SJCRH30 (cell line): ENCODE measurements at regions not wholly inside any gene's neighbourhood (a gene's known extent, or its start where the extent isn't known, plus 50 kb on each side); places are given as distances from the start of the nearest gene placed in this dataset.
"Not testable (repeated sequence)": the region's sequence is repeated elsewhere in the genome, so short reads cannot be mapped to it uniquely, and the experiment has no call there.

Experiments used
- DNase-seq, 2 experiments: peaks; one replicate each; pipeline ENCODE4 v3.0.0-alpha.2; 2015 to 2020
- H3K27ac ChIP-seq: fragments of 250-450 bp; sonication (Bioruptor Pico); 2 replicates; pipeline ENCODE4 v1.5.1; 2020; ENCODE audit warnings: mild to moderate bottlenecking, moderate library complexity
- H3K27me3 ChIP-seq: fragments of 250-450 bp; sonication (Bioruptor Pico); 2 replicates; pipeline ENCODE4 v1.5.1; 2020; ENCODE audit warnings: mild to moderate bottlenecking, moderate library complexity
- H3K36me3 ChIP-seq: fragments of 250-450 bp; sonication (Bioruptor Pico); 2 replicates; pipeline ENCODE4 v1.5.1; 2020; ENCODE audit warnings: mild to moderate bottlenecking, moderate library complexity
- H3K4me1 ChIP-seq: fragments of 250-450 bp; sonication (Bioruptor Pico); 2 replicates; pipeline ENCODE4 v1.5.1; 2020; ENCODE audit warnings: mild to moderate bottlenecking, moderate library complexity
- H3K4me3 ChIP-seq: fragments of 250-450 bp; sonication (Bioruptor Pico); 2 replicates; pipeline ENCODE4 v1.5.1; 2020; ENCODE audit warnings: mild to moderate bottlenecking, moderate library complexity
- H3K9me3 ChIP-seq: fragments of 250-450 bp; sonication (Bioruptor Pico); replicated peaks from 2 replicates; pipeline ENCODE4 v1.5.1; 2020; ENCODE audit warnings: mild to moderate bottlenecking, moderate library complexity

DNA sequence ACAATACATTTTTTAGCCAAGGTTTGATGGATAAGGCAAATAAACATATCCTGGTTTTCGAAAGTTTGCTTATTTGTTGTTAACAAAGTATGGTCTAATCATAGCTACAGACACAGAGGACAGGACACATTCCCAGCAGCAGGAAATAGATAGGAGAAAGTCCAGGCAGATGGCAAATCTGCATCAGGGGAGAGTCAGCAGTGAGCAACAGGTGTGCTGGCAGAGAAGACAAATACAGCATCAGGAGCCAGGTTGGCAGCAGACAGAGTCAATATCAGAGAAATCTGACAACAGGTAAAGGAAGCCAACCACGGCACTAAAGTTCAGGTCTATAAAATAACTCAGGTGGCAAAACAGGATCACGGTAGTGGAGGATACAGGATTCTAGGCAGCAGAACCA, 210.7 kb upstream of the PTBP2 start:
- H3K27me3 ChIP-seq = peaks cover 7% of the 10 kb centered on the region; the same call in 1 of the 2 replicates
- H3K4me3 ChIP-seq = no peak overlapping the region
- H3K4me1 ChIP-seq = peaks cover 11% of the 10 kb centered on the region
- H3K36me3 ChIP-seq = no peaks in the 10 kb centered on the region
- no peak overlapping the region for H3K27ac ChIP-seq
- no peaks in the 10 kb centered on the region for H3K9me3 ChIP-seq
- no peak for DNase-seq

DNA sequence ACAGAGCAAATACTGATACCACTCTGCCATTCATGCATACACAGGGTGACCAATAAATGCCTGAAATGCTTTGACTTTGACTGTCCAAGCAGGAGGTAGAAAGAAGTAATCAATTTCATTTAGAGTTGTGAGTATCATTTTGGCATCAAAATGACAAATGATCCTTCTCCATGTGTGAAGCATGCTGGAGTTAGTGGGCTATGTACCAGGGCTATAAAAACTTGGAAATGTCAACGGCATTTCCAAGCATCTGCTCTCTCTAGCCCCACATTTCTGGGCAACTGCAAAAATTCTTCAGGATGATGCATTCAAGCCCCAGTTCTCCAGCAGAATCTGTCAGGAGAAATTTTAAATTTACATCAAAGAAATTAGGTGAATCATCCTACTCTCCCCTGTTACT, 208.4 kb upstream of the PTBP2 start:
- Histone ChIP-seq H3K27ac (no peak overlapping the region), H3K9me3 (no peaks in the 10 kb centered on the region), H3K4me3 (no peak overlapping the region), H3K4me1 (peaks cover 11% of the 10 kb centered on the region), H3K27me3 (peaks cover 7% of the 10 kb centered on the region; the same call in 1 of the 2 replicates), H3K36me3 (no peaks in the 10 kb centered on the region)
- DNase-seq = no peak

DNA sequence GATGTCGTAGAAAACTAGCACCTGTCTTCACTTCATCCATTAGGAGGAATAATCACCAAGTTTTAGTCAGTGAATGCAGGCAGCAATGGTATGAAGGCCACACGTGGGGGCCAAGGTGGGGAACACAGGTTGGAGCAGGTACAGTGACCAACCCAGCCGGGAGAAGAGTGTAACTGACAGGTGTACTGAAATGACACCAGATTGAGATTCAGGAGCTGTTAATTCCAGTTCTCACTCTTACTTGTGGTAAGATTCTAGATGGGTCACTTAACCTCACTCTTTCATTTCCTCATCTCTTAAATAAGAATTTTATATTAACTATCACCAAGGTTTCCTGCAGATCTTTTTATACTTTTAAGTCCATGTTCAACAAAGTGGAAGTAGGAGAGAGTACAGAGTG, 206.2 kb upstream of the PTBP2 start:
- peaks cover under 1% of the 10 kb centered on the region for H3K4me1 ChIP-seq
- no peak overlapping the region for H3K27ac ChIP-seq
- H3K4me3 ChIP-seq = no peak overlapping the region
- DNase-seq = no peak
- no peaks in the 10 kb centered on the region for H3K9me3 ChIP-seq
- no peaks in the 10 kb centered on the region for H3K36me3 ChIP-seq
- H3K27me3 ChIP-seq = peaks cover 7% of the 10 kb centered on the region; the same call in 1 of the 2 replicates

DNA sequence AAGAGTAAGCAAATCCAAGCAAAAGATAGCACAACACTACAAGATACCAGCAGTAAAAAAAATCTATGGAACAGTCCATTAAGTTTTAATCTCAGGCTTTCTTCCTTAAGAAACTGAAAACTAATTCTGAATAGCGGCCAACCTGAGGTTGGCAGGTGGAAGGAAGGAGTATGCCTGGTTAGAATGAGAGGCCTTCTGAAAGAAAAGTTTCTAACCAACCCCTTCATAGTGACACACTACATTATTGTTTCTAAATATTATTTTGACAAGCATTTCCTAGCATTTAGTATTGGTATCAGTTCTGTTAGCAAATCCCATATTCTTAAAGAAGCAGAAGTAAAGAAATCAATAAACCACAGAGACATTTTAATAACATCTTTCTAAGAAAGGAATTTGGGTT, 205.7 kb upstream of the PTBP2 start:
- Histone ChIP-seq H3K36me3 (no peaks in the 10 kb centered on the region), H3K9me3 (no peaks in the 10 kb centered on the region), H3K27ac (no peak overlapping the region), H3K4me3 (no peak overlapping the region), H3K4me1 (no peaks in the 10 kb centered on the region), H3K27me3 (peaks cover 7% of the 10 kb centered on the region; the same call in 1 of the 2 replicates)
- DNase-seq = no peak

DNA sequence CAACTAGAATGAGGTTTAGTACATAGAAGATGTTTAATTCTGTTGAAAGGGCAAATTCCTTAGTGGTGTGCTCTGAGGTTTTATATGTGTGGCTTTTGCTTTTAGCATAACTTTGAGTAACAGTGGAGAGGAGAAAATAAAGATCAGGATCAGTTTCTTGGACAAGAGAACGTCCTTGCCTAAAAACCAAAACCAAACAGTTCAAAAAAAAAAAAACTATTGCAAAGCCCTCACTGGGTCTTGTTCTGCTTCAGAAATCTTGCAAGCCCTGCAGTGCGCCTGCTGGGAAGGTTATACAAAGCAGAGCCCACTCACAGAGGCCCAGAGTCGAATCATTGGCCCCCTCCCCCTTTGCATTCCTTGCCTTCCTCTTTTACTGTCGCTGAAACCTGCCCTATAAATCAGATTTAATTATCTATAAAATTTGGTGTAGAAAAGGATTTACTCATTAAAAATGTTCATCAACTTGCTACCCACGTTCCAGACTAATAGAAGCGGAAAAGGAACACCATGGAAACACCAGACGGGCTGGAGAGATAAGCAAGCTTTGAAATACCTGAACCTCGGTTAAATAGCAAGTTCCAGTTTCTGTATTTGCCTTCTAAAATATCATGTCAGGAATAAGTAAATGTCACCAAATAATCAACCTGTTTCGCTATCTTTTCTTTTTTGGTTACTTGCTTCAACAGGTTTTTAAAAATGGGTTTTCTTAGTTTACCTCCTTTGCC, 201.6 kb upstream of the PTBP2 start:
- Histone ChIP-seq H3K9me3 (no peaks in the 10 kb centered on the region), H3K27me3 (peaks cover 7% of the 10 kb centered on the region; the same call in 1 of the 2 replicates), H3K36me3 (no peaks in the 10 kb centered on the region), H3K4me1 (no peaks in the 10 kb centered on the region), H3K4me3 (no peak overlapping the region), H3K27ac (no peak overlapping the region)
- no peak for DNase-seq

DNA sequence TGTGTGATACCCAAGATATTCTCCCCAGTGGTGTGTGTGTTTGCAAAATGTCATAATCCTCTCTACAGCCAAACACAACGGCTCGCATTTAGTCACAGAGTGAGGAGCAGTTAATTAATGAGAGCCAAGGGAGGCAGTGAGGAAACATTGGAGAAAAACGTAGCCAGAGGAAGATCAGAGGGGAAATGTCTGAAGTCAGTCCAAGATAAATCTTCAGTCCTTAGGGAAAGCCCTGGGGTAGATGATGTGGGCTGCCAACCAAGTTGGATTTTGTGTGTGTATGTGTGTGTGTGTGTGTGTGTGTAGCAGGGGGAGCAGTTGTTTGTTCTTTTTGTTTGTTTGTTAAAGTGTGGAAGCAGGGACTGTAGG, 201.0 kb upstream of the PTBP2 start:
- Histone ChIP-seq H3K27ac (no peak overlapping the region), H3K4me3 (no peak overlapping the region), H3K27me3 (peaks cover 2% of the 10 kb centered on the region; the same call in 1 of the 2 replicates), H3K36me3 (no peaks in the 10 kb centered on the region), H3K4me1 (no peaks in the 10 kb centered on the region), H3K9me3 (no peaks in the 10 kb centered on the region)
- DNase-seq = no peak

DNA sequence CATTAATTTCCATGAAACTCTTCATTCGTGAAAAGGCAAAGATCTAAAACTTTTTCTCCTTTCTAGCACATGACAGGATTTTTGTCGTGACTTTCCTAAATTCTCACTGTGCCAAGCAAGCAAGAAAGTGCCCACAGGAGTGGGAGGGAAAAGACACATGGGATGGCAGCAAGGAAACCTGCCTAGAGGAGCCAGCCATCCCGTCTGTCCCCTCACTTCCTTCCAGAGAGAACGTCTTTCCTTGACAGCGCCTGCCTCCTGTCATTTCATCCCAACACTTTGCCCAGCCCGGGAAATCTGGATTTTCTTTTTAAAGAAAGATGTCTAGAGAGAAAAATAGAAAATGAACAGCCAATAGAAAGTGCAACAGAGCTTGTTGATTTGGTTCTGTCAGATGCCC, 200.6 kb upstream of the PTBP2 start:
- no peaks in the 10 kb centered on the region for H3K4me1 ChIP-seq
- H3K36me3 ChIP-seq = no peaks in the 10 kb centered on the region
- H3K4me3 ChIP-seq = no peak overlapping the region
- H3K27me3 ChIP-seq = no peaks in the 10 kb centered on the region; the same call in 1 of the 2 replicates
- H3K9me3 ChIP-seq = no peaks in the 10 kb centered on the region
- no peak overlapping the region for H3K27ac ChIP-seq
- DNase-seq = no peak

DNA sequence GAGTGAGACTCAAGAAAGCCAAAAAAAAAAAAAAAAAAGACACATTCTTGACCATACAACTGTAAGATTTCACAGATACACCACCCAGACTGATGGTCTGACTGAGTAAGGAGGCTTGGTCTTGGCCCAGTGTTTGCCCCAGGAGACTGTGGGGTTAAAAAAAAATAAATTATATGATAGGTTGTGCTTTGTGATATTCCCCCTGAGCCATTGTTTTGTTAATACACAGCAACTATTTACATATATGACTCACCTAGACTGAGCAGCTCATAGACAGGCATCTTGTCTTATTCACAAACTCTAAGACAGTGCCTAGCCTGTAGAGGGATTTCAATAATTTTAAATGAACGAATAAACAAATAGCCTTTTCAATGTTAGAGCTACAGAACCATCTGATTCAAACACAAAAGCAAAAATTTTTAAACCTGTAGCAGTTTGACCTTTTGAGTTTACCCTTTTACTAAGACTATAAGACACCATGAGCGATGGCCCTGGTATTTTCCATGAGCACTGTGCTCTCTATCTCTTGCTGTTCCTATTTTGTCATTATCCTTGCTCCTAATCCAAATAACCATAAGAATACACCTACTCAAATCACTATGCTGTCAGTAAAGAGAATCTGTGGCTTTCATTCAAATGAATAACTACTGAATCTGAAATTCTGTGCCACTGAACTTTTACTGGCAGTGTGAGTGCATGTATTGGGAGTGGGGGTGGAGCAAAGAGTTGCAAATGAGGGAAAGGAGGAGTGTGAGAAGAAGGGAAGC, 199.4 kb upstream of the PTBP2 start:
- H3K27ac ChIP-seq = no peak overlapping the region
- H3K36me3 ChIP-seq = no peaks in the 10 kb centered on the region
- no peak overlapping the region for H3K4me3 ChIP-seq
- no peaks in the 10 kb centered on the region for H3K4me1 ChIP-seq
- DNase-seq = no peak
- no peaks in the 10 kb centered on the region for H3K9me3 ChIP-seq
- no peaks in the 10 kb centered on the region for H3K27me3 ChIP-seq

DNA sequence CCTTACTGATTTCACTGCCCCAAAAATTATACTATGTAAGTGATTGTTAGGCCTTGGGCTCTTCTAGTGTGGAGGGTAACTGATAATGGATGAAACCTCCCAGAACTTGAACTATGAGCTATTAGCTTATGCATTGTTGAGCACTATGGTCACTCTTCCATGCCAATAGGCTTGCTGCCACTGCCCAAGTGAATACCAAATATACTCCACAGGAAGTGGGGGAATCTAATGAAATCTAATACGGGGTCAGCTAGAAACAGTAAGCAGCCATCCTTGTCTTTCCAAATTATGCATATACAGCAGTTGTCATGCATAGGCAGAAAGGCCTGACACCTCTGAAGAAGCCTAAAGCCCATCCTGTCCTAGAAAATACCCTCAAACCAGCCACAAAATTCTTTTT, 198.7 kb upstream of the PTBP2 start:
- DNase-seq = no peak
- Histone ChIP-seq H3K4me3 (no peak overlapping the region), H3K27me3 (no peaks in the 10 kb centered on the region), H3K4me1 (no peaks in the 10 kb centered on the region), H3K27ac (no peak overlapping the region), H3K36me3 (no peaks in the 10 kb centered on the region), H3K9me3 (no peaks in the 10 kb centered on the region)

DNA sequence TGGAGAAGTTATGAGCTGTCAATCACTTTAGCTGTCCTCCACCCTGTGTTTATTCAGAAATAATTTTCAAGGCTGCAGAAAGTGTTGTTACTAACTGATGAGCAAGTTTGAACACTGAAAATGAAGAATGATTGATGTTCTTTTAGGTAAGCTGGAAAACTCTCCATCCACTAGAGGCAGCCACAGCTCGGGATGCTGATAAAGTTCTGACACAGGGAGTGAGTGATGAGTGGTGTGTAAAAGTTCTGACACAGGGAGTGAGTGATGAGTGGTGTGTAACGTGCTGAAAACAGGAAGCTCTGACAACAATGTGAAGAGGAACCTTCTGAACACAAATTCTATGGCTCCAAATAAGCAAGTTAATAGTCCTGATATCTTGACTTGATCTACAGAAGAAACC, 197.5 kb upstream of the PTBP2 start:
- H3K27ac ChIP-seq = no peak overlapping the region
- no peaks in the 10 kb centered on the region for H3K27me3 ChIP-seq
- H3K36me3 ChIP-seq = no peaks in the 10 kb centered on the region
- H3K4me1 ChIP-seq = no peaks in the 10 kb centered on the region
- DNase-seq = no peak
- H3K4me3 ChIP-seq = no peak overlapping the region
- no peaks in the 10 kb centered on the region for H3K9me3 ChIP-seq

DNA sequence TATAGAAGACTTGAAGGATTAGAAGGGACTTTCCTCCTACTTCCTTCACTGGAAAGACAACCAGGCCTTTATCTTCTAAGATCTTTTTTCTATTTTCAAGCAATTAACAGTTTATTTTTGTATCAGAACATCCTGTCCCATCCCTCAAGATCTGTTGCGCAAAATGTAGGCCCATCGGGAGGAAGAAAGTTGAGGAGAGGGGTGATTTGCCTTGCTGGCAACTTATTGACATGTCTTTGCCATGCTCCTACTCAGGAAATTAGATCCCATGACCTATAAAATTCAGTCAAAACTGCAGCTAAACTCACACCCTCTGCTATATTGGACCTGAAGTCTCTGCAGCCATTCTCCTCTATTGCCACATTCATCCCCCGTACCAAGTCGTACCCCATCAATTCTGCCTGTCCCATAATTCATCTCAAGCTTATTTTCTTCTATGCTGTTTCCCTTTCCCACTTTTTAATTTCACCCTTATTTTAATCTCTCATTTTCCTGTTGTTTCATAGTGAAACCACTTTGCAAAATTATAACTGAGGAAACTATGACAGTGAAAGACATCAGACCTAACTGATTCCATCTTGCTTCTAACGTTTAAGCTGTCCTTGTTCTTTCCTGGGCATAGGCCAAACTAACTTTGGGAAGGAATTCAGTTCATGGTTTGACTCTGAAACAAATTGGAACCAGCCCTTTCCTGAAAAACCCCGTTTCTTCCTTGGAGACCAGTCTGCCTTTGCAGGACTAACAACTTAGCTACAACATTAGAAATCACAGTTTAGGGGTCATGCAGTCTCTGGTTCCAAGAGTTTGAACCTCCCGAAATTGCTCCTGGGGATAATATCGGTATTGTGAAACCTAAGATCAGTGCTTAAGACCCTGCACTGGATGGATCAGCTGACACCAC, 195.7 kb upstream of the PTBP2 start:
- H3K27ac ChIP-seq = no peak overlapping the region
- no peaks in the 10 kb centered on the region for H3K27me3 ChIP-seq
- no peaks in the 10 kb centered on the region for H3K36me3 ChIP-seq
- H3K4me1 ChIP-seq = no peaks in the 10 kb centered on the region
- no peak for DNase-seq
- H3K4me3 ChIP-seq = no peak overlapping the region
- H3K9me3 ChIP-seq = no peaks in the 10 kb centered on the region

DNA sequence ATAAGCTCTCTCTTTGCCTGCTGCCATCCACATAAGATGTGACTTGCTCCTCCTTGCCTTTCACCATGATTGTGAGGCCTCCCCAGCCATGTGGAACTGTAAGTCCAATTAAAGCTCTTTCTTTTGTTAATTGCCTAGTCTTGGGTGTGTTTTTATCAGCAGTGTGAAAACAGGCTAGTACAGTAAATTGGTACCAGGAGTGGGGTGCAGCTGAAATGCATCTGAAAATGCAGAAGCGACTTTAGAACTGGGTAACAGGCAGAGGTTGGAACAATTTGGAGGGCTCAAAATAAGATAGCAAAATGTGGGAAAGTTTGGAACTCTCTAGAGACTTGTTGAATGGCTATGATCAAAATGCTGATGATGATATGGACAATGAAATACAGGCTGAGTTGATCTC, 192.9 kb upstream of the PTBP2 start:
- H3K4me3 ChIP-seq, H3K4me1 ChIP-seq, H3K9me3 ChIP-seq: not testable (repeated sequence)

DNA sequence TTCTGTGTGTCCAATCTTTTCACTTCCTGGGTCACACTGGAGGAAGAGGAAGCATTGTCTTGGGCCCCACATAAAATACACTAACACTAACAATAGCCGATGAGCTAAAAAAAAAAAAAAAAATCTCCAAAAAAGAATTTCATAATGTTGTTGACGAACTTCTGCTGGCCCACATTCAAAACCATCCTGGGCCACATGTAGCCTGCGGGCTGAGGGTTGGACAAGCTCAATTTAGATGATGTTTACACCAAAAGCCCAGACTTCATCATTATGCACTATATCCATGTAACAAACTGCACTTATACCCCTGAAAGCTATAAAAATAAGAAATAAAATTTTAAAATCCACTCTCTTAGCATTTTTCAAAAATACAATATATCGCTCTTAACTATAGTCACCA, 187.8 kb upstream of the PTBP2 start:
- no peaks in the 10 kb centered on the region for H3K4me1 ChIP-seq

More for the DNA sequence above, 192.9 kb upstream of the PTBP2 start:
- DNase-seq, H3K27me3 ChIP-seq, H3K27ac ChIP-seq, H3K36me3 ChIP-seq: not testable (repeated sequence)

DNA sequence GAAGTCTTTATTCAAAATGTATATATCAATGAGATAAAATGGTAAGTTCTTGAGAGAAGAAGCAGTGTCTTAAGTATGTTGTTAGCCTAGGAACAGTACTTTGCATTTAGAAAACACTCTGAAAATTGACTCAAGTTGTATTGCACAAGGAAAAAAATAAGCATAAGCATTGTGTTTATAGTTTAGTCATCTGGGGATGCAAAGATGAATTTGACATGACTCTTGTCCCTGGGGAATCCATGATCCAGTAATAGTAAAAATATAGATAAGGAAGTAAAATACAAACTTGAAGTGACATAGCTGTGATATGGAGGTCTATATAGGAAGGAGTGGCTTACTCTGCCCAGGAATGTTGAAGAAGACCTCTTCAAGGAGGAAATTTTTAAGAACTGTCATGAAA, 185.0 kb upstream of the PTBP2 start:
- no peak for DNase-seq
- H3K4me3 ChIP-seq = no peak overlapping the region
- no peak overlapping the region for H3K27ac ChIP-seq
- H3K9me3 ChIP-seq = no peaks in the 10 kb centered on the region
- H3K36me3 ChIP-seq = no peaks in the 10 kb centered on the region
- H3K27me3 ChIP-seq = no peaks in the 10 kb centered on the region
- no peaks in the 10 kb centered on the region for H3K4me1 ChIP-seq

More for the DNA sequence above, 187.8 kb upstream of the PTBP2 start:
- no peak for DNase-seq
- Histone ChIP-seq H3K27me3 (no peaks in the 10 kb centered on the region), H3K36me3 (no peaks in the 10 kb centered on the region), H3K27ac (no peak overlapping the region), H3K9me3 (no peaks in the 10 kb centered on the region), H3K4me3 (no peak overlapping the region)

DNA sequence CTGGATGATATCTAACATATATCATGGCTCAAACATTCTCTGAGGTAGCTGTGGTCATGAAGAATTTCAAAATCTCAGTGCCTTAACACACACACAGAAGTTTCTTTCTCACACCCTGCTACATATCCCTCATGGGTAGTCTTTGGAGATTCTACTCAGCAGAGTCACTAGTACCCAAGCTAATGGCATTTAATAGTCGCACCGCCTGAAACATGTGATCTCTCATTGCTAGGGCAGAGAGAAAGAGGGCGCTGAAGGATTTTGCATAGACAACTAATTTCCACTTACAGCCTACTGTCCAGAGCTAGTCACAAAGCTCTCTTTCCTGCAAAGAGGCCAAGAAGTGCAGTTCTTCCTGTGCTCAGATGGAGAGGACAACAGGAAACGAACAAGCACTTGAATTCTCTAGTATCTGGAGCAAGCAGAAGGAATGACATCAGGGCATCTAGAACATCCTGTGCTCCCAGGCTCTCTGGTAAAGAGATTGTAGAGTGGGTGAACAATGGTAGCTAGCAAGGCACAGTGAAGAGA, 183.4 kb upstream of the PTBP2 start:
- Histone ChIP-seq H3K27ac (no peak overlapping the region), H3K4me1 (no peaks in the 10 kb centered on the region), H3K4me3 (no peak overlapping the region), H3K36me3 (no peaks in the 10 kb centered on the region), H3K9me3 (no peaks in the 10 kb centered on the region), H3K27me3 (no peaks in the 10 kb centered on the region)
- DNase-seq = no peak
